AG09309 (cell line): ENCODE measurements at regions not wholly inside any gene's neighbourhood (a gene's known extent, or its start where the extent isn't known, plus 50 kb on each side); places are given as distances from the start of the nearest gene placed in this dataset.

Experiments
- DNase-seq: peaks from one replicate; pipeline ENCODE4 v3.0.0-alpha.2; 2010; ENCODE audit warnings: low read depth
- H3K4me3 ChIP-seq: 2 replicates; pipeline ENCODE4 v1.5.1; 2011; ENCODE audit warnings: mild to moderate bottlenecking, low read depth, low read length, moderate library complexity; ENCODE audit not compliant: control insufficient read depth
- TF ChIP-seq, protein P1 (sequence below): IDR thresholded peaks from 2 replicates; pipeline ENCODE4 v1.5.1; 2011; ENCODE audit warnings: mild to moderate bottlenecking, low read depth, low read length, inconsistent platforms; ENCODE audit not compliant: insufficient read depth, control insufficient read depth; ENCODE audit errors: missing control alignments

- no peak overlapping the region for H3K4me3 ChIP-seq
- DNase-seq, result no peak
- TF ChIP-seq, protein P1, sequence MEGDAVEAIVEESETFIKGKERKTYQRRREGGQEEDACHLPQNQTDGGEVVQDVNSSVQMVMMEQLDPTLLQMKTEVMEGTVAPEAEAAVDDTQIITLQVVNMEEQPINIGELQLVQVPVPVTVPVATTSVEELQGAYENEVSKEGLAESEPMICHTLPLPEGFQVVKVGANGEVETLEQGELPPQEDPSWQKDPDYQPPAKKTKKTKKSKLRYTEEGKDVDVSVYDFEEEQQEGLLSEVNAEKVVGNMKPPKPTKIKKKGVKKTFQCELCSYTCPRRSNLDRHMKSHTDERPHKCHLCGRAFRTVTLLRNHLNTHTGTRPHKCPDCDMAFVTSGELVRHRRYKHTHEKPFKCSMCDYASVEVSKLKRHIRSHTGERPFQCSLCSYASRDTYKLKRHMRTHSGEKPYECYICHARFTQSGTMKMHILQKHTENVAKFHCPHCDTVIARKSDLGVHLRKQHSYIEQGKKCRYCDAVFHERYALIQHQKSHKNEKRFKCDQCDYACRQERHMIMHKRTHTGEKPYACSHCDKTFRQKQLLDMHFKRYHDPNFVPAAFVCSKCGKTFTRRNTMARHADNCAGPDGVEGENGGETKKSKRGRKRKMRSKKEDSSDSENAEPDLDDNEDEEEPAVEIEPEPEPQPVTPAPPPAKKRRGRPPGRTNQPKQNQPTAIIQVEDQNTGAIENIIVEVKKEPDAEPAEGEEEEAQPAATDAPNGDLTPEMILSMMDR, result no peak
Observed at GRCh38 chr12:13316587-13317246, 120.2 kb downstream of the EMP1 start.

DNA sequence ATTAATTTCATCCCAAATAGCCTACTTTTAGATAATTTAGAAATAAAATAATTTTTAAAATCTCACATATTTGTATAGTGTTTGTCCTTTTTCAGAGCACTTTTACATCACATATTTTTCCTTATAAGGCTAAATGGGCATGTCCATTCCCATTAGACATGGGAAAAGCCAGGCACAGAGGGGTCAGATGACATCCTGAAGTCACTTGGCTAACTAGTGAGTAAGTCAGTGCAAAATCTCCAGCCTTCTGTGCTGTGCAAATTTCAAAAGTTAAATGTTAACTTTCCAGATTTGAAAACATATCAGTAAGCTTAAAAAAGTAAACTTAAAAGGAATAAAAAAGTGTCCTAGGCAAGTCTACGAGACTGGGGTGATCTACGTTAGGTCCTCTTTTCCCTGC, 117.4 kb downstream of the EMP1 start:
- TF ChIP-seq, protein P1, result no peak
- no peak for DNase-seq
- H3K4me3 ChIP-seq, result no peak overlapping the region

- DNase-seq, result no peak
- TF ChIP-seq, protein P1, result no peak
- no peak overlapping the region for H3K4me3 ChIP-seq
Observed at GRCh38 chr12:13311551-13311950, 115.0 kb downstream of the EMP1 start.

- H3K4me3 ChIP-seq, result no peak overlapping the region
- DNase-seq, result no peak
- TF ChIP-seq, protein P1, result no peak
Observed at GRCh38 chr12:13307143-13307816, 110.8 kb downstream of the EMP1 start.

- no peak overlapping the region for H3K4me3 ChIP-seq
- no peak for DNase-seq
- TF ChIP-seq, protein P1, result no peak
Observed at GRCh38 chr12:13304924-13305323, 108.4 kb downstream of the EMP1 start.

GRCh38 chr12:13299457-13299856, 102.9 kb downstream of the EMP1 start:
- TF ChIP-seq, protein P1, result no peak
- H3K4me3 ChIP-seq, result no peak overlapping the region
- DNase-seq, result no peak
